B cell (primary cell): ENCODE measurements at regions not wholly inside any gene's neighbourhood (a gene's known extent, or its start where the extent isn't known, plus 50 kb on each side); places are given as distances from the start of the nearest gene placed in this dataset.

Experiments
- ATAC-seq: fragments of 200-7000 bp; cut with Tn5 transposase; one replicate; pipeline ENCODE4 v1.10.0; 2021; ENCODE audit warnings: low read depth, mild to moderate bottlenecking, moderate number of reproducible peaks, moderate library complexity
- CTCF ChIA-PET: fragments of 350-600 bp; sonication (Branson Sonifier 250); formaldehyde crosslinking; loops from one replicate; lab custom pipeline; 2021; ENCODE audit warnings: antibody characterized with exemption, inconsistent platforms; lab: Charles Lee
- POLR2A ChIA-PET: fragments of 350-600 bp; sonication (Branson Sonifier 250); formaldehyde crosslinking; loops from one replicate; lab custom pipeline; 2021; ENCODE audit warnings: antibody characterized with exemption; lab: Charles Lee
- DNase-seq: peaks from one replicate; pipeline ENCODE4 v3.0.0; 2013
- H2AFZ ChIP-seq: 2 replicates; pipeline ENCODE4 v1.6.1; 2012; ENCODE audit warnings: mild to moderate bottlenecking, low read depth, low read length; ENCODE audit not compliant: insufficient read depth, poor library complexity, severe bottlenecking
- H3K27ac ChIP-seq, 2 donors: 1 replicate in 1 of 2; 2 replicates in 1 of 2; pipeline ENCODE4 v1.5.1; 2012 to 2013; ENCODE audit warnings: low read length in 2 of 2, mild to moderate bottlenecking in 2 of 2, moderate library complexity in 1 of 2
- H3K27me3 ChIP-seq, 4 experiments: fragments of 200-600 bp in 1 of 4; sonication (generic) in 1 of 4; replicated peaks in 1 of 4; 1 replicate in 2 of 4; 2 replicates in 2 of 4; pipeline versions ENCODE4 v1.6.1 to v1.7.0; 2013 to 2016; ENCODE audit warnings: low read length in 3 of 4, mild to moderate bottlenecking in 2 of 4, mixed read lengths in 1 of 4, moderate library complexity in 1 of 4; ENCODE audit not compliant: insufficient read depth in 4 of 4, control insufficient read depth in 3 of 4; ENCODE audit errors: control extremely low read depth in 1 of 4
- H3K36me3 ChIP-seq, 2 experiments: replicated peaks in 1 of 2; 1 replicate in 1 of 2; 2 replicates in 1 of 2; pipeline versions ENCODE4 v1.6.1 to v1.7.1; 2013; ENCODE audit warnings: low read length in 1 of 2; ENCODE audit not compliant: insufficient read depth in 2 of 2, control insufficient read depth in 1 of 2; ENCODE audit errors: control extremely low read depth in 1 of 2, extremely low read depth in 1 of 2
- H3K4me1 ChIP-seq, 2 donors: fragments of 200-600 bp in 1 of 2; sonication (generic) in 1 of 2; 1 replicate in 1 of 2; 2 replicates in 1 of 2; pipeline versions ENCODE4 v1.5.1 to v1.6.1; 2013 to 2017; ENCODE audit warnings: low read length in 2 of 2; ENCODE audit not compliant: control insufficient read depth in 2 of 2, insufficient read depth in 2 of 2
- H3K4me2 ChIP-seq: replicated peaks from 2 replicates; pipeline ENCODE3; 2012; ENCODE audit warnings: mild to moderate bottlenecking, low read depth, low read length; ENCODE audit not compliant: poor library complexity, severe bottlenecking
- H3K4me3 ChIP-seq, 5 experiments: fragments of 200-600 bp in 1 of 5; sonication (generic) in 1 of 5; 1 replicate in 3 of 5; 2 replicates in 2 of 5; pipeline versions ENCODE4 v1.5.1 to v1.7.0; 2011 to 2016; ENCODE audit warnings: low read length in 4 of 5, mild to moderate bottlenecking in 4 of 5, low read depth in 2 of 5, control low read depth in 1 of 5, moderate library complexity in 1 of 5; ENCODE audit not compliant: insufficient read depth in 1 of 5; ENCODE audit errors: control extremely low read depth in 1 of 5, extremely low read depth in 1 of 5
- H3K79me2 ChIP-seq: fragments of 200-600 bp; sonication (generic); one replicate; pipeline ENCODE4 v1.6.0; 2016; ENCODE audit warnings: low read length; ENCODE audit not compliant: control insufficient read depth, insufficient read depth
- H3K9ac ChIP-seq: fragments of 200-600 bp; sonication (generic); 2 replicates; pipeline ENCODE4 v1.6.1; 2017; ENCODE audit warnings: mild to moderate bottlenecking, low read length, moderate library complexity
- H3K9me3 ChIP-seq, 3 donors: one replicate each; pipeline versions ENCODE4 v1.6.1 to v1.7.1; 2013; ENCODE audit warnings: low read length in 2 of 3; ENCODE audit not compliant: control insufficient read depth in 2 of 3, insufficient read depth in 1 of 3; ENCODE audit errors: control extremely low read depth in 1 of 3
- H4K20me1 ChIP-seq: 2 replicates; pipeline ENCODE4 v1.6.0; 2012; ENCODE audit warnings: mild to moderate bottlenecking, low read length; ENCODE audit not compliant: insufficient read depth, control insufficient read depth, poor library complexity, severe bottlenecking
- H3K27ac Mint-ChIP-seq: one replicate; pipeline ENCODE4 v1.8.0; 2021; ENCODE audit warnings: mixed read lengths
- H3K27me3 Mint-ChIP-seq: one replicate; pipeline ENCODE4 v1.8.0; 2021; ENCODE audit warnings: mixed read lengths
- H3K4me1 Mint-ChIP-seq: one replicate; pipeline ENCODE4 v1.8.0; 2021; ENCODE audit warnings: mixed read lengths
- H3K4me3 Mint-ChIP-seq: one replicate; pipeline ENCODE4 v1.8.0; 2021; ENCODE audit warnings: mixed read lengths
- H3K9me3 Mint-ChIP-seq: one replicate; pipeline ENCODE4 v1.8.0; 2022; ENCODE audit warnings: mixed read lengths; ENCODE audit not compliant: insufficient read depth
- CTCF ChIP-seq: fragments of 200-600 bp; IDR thresholded peaks from one replicate; pipeline ENCODE4 v1.8.0; 2022; ENCODE audit warnings: antibody characterized with exemption, mild to moderate bottlenecking
- EZH2 ChIP-seq: IDR thresholded peaks from 2 replicates; pipeline ENCODE4 v1.6.1; 2012; ENCODE audit warnings: borderline replicate concordance, low read depth, mild to moderate bottlenecking, moderate library complexity, low read length; ENCODE audit not compliant: insufficient read depth, poor library complexity, severe bottlenecking
- WGBS: methylation state at CpG from one replicate; pipeline ENCODE4 v1.1.5; 2013; ENCODE audit warnings: missing lambda C conversion rate; ENCODE audit not compliant: insufficient coverage; 5-methylcytosine and 5-hydroxymethylcytosine counted together
- intact Hi-C: fragments of 100-400 bp; cut with micrococcal nuclease; formaldehyde crosslinking; loops from one replicate; pipeline ENCODE4 v1.10.0; 2022

DNA sequence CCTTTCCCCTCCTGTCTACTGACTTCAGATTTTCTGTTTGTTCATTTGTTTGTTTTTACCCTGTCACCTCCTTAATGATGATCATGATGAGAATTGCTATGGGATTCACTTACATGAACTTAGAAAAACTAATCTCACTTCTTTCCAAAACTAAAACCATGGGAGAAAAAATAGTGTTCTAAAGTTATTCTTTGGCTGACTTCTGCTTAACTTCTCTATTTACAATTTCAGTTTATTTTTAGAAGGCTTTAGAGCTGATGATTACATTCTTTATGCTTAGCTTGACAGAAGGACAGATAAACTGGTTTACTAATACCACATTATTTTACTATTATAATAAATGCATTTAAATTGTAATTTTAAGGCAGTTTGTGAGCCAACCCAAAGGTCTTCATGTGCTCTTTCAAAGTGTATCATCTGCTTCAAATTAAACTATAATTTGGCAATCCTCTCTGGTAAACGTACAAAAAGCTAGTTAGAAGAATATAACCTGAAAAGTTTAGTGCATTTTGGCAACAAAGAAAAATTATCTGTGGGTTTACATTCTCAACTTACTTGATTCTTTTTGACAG is 676.8 kb upstream of the UBE2E2 start:
- Mint-ChIP-seq H3K27ac (no peak overlapping the region), H3K9me3 (peaks cover 2% of the 10 kb centered on the region), H3K4me3 (no peak overlapping the region), H3K27me3 (no peaks in the 10 kb centered on the region), H3K4me1 (no peaks in the 10 kb centered on the region)
- no peaks in the 10 kb centered on the region for H3K9me3 ChIP-seq
- WGBS, result no CpG with 5 or more reads among the region's 1 CpG
- CTCF ChIA-PET, result no interaction called here
- H3K4me2 ChIP-seq, result no peak overlapping the region
- H3K4me3 ChIP-seq, result no peak overlapping the region
- intact Hi-C loops, result no loop called here
- TF ChIP-seq CTCF (no peak), EZH2 (no peak)
- no peaks in the 10 kb centered on the region for H3K27me3 ChIP-seq
- no peaks in the 10 kb centered on the region for H4K20me1 ChIP-seq
- H2AFZ ChIP-seq, result no peak overlapping the region
- H3K27ac ChIP-seq, result no peak overlapping the region
- POLR2A ChIA-PET, result no interaction called here
- no peak overlapping the region for H3K9ac ChIP-seq
- DNase-seq (no peak), ATAC-seq (no peak)
- no peaks in the 10 kb centered on the region for H3K79me2 ChIP-seq
- no peaks in the 10 kb centered on the region for H3K36me3 ChIP-seq
- H3K4me1 ChIP-seq, result no peaks in the 10 kb centered on the region

- intact Hi-C loops, result no loop called here
- CTCF ChIA-PET, result no interaction called here
- DNase-seq (no peak), ATAC-seq (no peak)
- Histone ChIP-seq H3K36me3 (no peaks in the 10 kb centered on the region), H3K27ac (no peak overlapping the region), H3K4me3 (no peak overlapping the region), H3K79me2 (no peaks in the 10 kb centered on the region), H3K4me2 (no peak overlapping the region), H3K27me3 (no peaks in the 10 kb centered on the region), H4K20me1 (no peaks in the 10 kb centered on the region), H3K9me3 (no peaks in the 10 kb centered on the region), H3K4me1 (no peaks in the 10 kb centered on the region), H2AFZ (no peak overlapping the region), H3K9ac (no peak overlapping the region)
- WGBS, result no CpG with 5 or more reads among the region's 1 CpG
- H3K4me1 Mint-ChIP-seq, result no peaks in the 10 kb centered on the region
- H3K4me3 Mint-ChIP-seq, result no peak overlapping the region
- H3K27me3 Mint-ChIP-seq, result no peaks in the 10 kb centered on the region
- POLR2A ChIA-PET, result no interaction called here
- TF ChIP-seq EZH2, result no peak
- no peak for TF ChIP-seq CTCF
- no peak overlapping the region for H3K27ac Mint-ChIP-seq
- H3K9me3 Mint-ChIP-seq, result no peaks in the 10 kb centered on the region
Observed at GRCh38 chr3:22536541-22536940, 666.6 kb upstream of the UBE2E2 start.
